ENCODE measurements at regions not wholly inside any gene's neighbourhood (a gene's known extent, or its start where the extent isn't known, plus 50 kb on each side); places are given as distances from the start of the nearest gene placed in this dataset.

DNA sequence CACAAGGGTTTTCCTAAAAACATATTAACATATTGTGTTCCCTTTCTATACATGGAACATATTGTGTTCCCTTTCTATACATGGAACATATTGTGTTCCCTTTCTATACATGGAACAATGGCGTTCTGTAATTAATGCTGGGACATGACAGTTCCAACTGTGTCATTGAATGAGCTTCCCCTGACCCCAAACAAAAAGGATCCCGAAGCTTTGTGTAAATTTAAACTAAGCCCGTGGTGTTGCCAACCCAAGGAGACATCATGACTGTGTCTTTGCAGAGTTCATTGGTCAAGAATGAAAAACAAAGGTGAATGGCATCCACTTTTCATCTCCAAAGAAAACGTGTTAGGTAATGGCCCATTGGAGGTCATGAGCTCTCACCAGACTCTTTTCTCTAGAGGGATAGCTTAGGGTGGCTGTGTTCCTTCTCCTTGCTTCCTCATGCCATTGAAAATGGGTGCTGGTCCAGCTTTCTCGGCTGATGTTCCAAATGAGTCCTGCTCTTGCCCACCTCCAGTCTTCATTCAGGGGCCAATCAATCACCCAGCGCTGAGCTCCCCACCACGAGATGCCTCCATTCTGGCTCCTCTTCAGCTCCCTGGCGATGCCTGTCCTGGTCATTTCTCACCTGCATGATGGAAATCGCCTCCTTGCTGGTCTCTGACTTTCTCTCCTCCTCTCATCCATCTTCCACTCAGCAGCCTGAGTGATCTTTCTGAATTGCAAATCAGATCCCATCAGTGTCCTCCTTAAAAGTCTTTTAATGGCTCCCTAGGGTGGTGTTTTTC, 156.1 kb downstream of the VRK1 start:
- TF ChIP-seq, protein P1, sequence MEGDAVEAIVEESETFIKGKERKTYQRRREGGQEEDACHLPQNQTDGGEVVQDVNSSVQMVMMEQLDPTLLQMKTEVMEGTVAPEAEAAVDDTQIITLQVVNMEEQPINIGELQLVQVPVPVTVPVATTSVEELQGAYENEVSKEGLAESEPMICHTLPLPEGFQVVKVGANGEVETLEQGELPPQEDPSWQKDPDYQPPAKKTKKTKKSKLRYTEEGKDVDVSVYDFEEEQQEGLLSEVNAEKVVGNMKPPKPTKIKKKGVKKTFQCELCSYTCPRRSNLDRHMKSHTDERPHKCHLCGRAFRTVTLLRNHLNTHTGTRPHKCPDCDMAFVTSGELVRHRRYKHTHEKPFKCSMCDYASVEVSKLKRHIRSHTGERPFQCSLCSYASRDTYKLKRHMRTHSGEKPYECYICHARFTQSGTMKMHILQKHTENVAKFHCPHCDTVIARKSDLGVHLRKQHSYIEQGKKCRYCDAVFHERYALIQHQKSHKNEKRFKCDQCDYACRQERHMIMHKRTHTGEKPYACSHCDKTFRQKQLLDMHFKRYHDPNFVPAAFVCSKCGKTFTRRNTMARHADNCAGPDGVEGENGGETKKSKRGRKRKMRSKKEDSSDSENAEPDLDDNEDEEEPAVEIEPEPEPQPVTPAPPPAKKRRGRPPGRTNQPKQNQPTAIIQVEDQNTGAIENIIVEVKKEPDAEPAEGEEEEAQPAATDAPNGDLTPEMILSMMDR (IDR thresholded peaks at IDR 0.05): no peak
- no peak for TF ChIP-seq POLR2AphosphoS5 (IDR thresholded peaks at IDR 0.05)
- no peak for TF ChIP-seq POLR2A (IDR thresholded peaks at IDR 0.05)

Measured in suprapubic skin (tissue), 4 donors.